Activated CD8-positive, alpha-beta T cell treated with anti-CD3 and anti-CD28 coated beads for 36 hours (primary cell): ENCODE measurements at regions not wholly inside any gene's neighbourhood (a gene's known extent, or its start where the extent isn't known, plus 50 kb on each side); places are given as distances from the start of the nearest gene placed in this dataset.

Source experiments
- ATAC-seq: fragments of 200-7000 bp; cut with Tn5 transposase; one replicate; pipeline ENCODE4 v1.10.0; 2021; ENCODE audit warnings: mild to moderate bottlenecking, moderate library complexity
- CTCF ChIA-PET: fragments of 350-600 bp; sonication (Branson Sonifier 250); formaldehyde crosslinking; loops from one replicate; lab custom pipeline; 2021; ENCODE audit warnings: antibody characterized with exemption; lab: Charles Lee
- POLR2A ChIA-PET: fragments of 350-600 bp; sonication (Branson Sonifier 250); formaldehyde crosslinking; loops from one replicate; lab custom pipeline; 2021; ENCODE audit warnings: antibody characterized with exemption; lab: Charles Lee
- DNase-seq: peaks from one replicate; pipeline ENCODE4 v3.0.0-alpha.2; 2020
- H3K27ac Mint-ChIP-seq: one replicate; pipeline ENCODE4 v1.8.0; 2021; ENCODE audit warnings: mild to moderate bottlenecking, mixed read lengths
- H3K27me3 Mint-ChIP-seq: one replicate; pipeline ENCODE4 v1.8.0; 2021; ENCODE audit warnings: mixed read lengths
- H3K36me3 Mint-ChIP-seq: one replicate; pipeline ENCODE4 v1.8.0; 2021; ENCODE audit warnings: low read depth, mixed read lengths
- H3K4me1 Mint-ChIP-seq: one replicate; pipeline ENCODE4 v1.8.0; 2021; ENCODE audit warnings: low read depth, mixed read lengths
- H3K4me3 Mint-ChIP-seq: one replicate; pipeline ENCODE4 v1.8.0; 2021; ENCODE audit warnings: mild to moderate bottlenecking, moderate library complexity, mixed read lengths
- H3K9me3 Mint-ChIP-seq: one replicate; pipeline ENCODE4 v1.8.0; 2021; ENCODE audit warnings: mixed read lengths
- intact Hi-C: fragments of 100-400 bp; cut with micrococcal nuclease; formaldehyde crosslinking; loops from one replicate; pipeline ENCODE4 v1.10.0; 2022
- TF ChIP-seq, protein P1 (sequence below): fragments of 200-600 bp; IDR thresholded peaks from one replicate; pipeline ENCODE4 v1.8.0; 2022; ENCODE audit warnings: antibody characterized with exemption, mild to moderate bottlenecking

DNA sequence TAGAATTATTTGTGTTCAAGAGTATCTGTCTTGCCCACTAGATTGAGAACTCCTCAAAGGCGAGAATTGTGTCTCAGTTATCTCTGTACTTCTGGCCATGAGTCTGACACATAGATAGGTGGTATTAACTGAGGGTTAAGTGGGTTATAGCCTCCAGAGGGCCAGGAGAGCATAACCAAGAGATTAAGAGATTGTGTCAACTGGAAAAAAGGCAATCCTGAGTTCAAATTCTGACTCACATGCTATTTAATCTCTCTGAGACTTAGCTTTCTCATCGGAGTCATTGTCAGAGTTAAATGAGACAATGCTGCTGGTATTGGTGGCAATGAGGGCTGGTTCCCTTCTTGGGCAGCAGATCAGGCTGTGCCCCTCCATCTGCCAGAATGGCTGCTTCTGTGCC is 330.9 kb downstream of the TNS1 start:
- no peak overlapping the region for H3K27ac Mint-ChIP-seq
- DNase-seq (no peak), ATAC-seq (no peak)
- intact Hi-C loops, result no loop called here
- peaks cover 4% of the 10 kb centered on the region for H3K4me1 Mint-ChIP-seq
- H3K27me3 Mint-ChIP-seq, result no peaks in the 10 kb centered on the region
- H3K36me3 Mint-ChIP-seq, result no peaks in the 10 kb centered on the region
- H3K4me3 Mint-ChIP-seq, result no peak overlapping the region
- ChIA-PET CTCF (interaction anchor here (1.5 kb wide), 1 partner anchor 20 kb away, joined by 4 read pairs; no protein-coding TSS in a partner anchor), POLR2A (interaction anchor here (0.9 kb wide), 1 partner anchor 78 kb away, joined by 3 read pairs; no protein-coding TSS in a partner anchor)
- TF ChIP-seq, protein P1, sequence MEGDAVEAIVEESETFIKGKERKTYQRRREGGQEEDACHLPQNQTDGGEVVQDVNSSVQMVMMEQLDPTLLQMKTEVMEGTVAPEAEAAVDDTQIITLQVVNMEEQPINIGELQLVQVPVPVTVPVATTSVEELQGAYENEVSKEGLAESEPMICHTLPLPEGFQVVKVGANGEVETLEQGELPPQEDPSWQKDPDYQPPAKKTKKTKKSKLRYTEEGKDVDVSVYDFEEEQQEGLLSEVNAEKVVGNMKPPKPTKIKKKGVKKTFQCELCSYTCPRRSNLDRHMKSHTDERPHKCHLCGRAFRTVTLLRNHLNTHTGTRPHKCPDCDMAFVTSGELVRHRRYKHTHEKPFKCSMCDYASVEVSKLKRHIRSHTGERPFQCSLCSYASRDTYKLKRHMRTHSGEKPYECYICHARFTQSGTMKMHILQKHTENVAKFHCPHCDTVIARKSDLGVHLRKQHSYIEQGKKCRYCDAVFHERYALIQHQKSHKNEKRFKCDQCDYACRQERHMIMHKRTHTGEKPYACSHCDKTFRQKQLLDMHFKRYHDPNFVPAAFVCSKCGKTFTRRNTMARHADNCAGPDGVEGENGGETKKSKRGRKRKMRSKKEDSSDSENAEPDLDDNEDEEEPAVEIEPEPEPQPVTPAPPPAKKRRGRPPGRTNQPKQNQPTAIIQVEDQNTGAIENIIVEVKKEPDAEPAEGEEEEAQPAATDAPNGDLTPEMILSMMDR, result no peak
- H3K9me3 Mint-ChIP-seq, result peaks cover 1% of the 10 kb centered on the region

DNA sequence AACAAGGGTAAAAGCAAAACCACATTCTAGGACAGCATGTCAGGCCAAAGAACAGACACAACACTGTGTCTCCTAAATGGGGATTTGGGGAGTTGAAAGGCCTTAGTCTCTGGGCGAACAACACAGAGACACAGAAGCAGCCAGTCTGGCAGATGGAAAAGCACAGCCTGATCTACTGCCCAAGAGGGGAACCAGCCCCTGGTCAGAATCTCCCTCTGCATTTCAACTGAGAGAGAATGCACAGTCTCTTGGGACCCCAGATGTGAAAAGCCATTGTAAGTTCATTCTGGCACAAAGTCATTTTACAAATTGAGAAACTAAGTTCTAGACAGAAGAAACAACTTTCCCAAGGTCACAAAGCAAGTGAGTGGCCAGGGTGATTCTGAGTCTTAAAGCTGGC is 331.7 kb downstream of the TNS1 start:
- ATAC-seq, result no peak
- H3K27ac Mint-ChIP-seq, result no peak overlapping the region
- CTCF ChIA-PET, result no interaction called here
- peaks cover 1% of the 10 kb centered on the region for H3K9me3 Mint-ChIP-seq
- no peak for DNase-seq
- no peaks in the 10 kb centered on the region for H3K36me3 Mint-ChIP-seq
- TF ChIP-seq, protein P1, result no peak
- peaks cover 10% of the 10 kb centered on the region for H3K4me1 Mint-ChIP-seq
- H3K27me3 Mint-ChIP-seq, result no peaks in the 10 kb centered on the region
- POLR2A ChIA-PET, result interaction anchor here (0.9 kb wide), 1 partner anchor 77 kb away, joined by 3 read pairs; no protein-coding TSS in a partner anchor
- H3K4me3 Mint-ChIP-seq, result no peak overlapping the region
- intact Hi-C loops, result no loop called here

DNA sequence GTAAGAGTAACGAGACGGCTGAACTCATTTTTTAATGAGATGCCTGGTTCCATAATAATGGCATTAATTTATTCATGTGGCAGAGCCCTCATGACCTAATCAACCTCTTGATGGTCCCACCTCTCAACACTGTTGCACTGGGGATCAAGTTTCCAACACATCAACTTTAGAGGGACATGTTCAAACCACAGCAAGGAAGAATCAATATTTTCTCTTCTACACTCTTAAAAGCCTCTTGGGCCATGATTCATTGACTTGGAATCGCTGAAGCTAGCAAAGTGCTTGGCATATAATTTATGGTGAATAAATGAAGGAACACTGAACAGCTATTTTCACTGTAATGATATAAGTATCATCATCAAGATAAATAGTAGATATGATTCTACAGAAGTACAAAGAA is 333.0 kb downstream of the TNS1 start:
- H3K36me3 Mint-ChIP-seq, result peaks cover under 1% of the 10 kb centered on the region
- no peak overlapping the region for H3K27ac Mint-ChIP-seq
- ChIA-PET CTCF (no interaction called here), POLR2A (no interaction called here)
- TF ChIP-seq, protein P1, result no peak
- intact Hi-C loops, result no loop called here
- peaks cover 1% of the 10 kb centered on the region for H3K9me3 Mint-ChIP-seq
- no peak for ATAC-seq
- no peak overlapping the region for H3K4me3 Mint-ChIP-seq
- DNase-seq, result no peak
- peaks cover 16% of the 10 kb centered on the region for H3K4me1 Mint-ChIP-seq
- no peaks in the 10 kb centered on the region for H3K27me3 Mint-ChIP-seq

DNA sequence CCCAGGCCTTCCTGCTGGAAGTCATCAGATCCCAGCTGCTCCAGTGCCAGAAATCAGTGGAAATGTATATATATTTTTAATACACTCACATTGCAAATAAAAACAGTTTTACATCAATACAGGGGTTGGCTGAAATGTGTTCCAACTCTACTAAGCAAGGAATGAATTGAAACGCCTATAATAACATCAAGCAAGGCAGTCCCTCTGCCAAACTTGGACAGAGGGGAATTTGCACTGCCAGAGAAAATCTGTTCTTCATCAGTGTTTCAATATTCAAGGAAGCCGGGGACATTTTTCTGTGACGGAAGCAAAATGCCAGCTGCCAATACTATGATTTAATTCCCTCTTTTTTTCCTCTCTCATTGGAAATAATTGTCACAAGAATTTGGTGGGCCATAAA is 335.3 kb downstream of the TNS1 start:
- no peaks in the 10 kb centered on the region for H3K9me3 Mint-ChIP-seq
- H3K27me3 Mint-ChIP-seq, result no peaks in the 10 kb centered on the region
- H3K36me3 Mint-ChIP-seq, result peaks cover 3% of the 10 kb centered on the region
- intact Hi-C loops, result no loop called here
- TF ChIP-seq, protein P1, result no peak
- no peak overlapping the region for H3K27ac Mint-ChIP-seq
- no peak overlapping the region for H3K4me3 Mint-ChIP-seq
- no peak for ATAC-seq
- ChIA-PET CTCF (interaction anchor here (1.0 to 2.6 kb wide), 2 partner anchors 17 to 46 kb away, joined by 4 to 12 read pairs; no protein-coding TSS in a partner anchor), POLR2A (no interaction called here)
- DNase-seq, result no peak
- peaks cover 32% of the 10 kb centered on the region for H3K4me1 Mint-ChIP-seq

DNA sequence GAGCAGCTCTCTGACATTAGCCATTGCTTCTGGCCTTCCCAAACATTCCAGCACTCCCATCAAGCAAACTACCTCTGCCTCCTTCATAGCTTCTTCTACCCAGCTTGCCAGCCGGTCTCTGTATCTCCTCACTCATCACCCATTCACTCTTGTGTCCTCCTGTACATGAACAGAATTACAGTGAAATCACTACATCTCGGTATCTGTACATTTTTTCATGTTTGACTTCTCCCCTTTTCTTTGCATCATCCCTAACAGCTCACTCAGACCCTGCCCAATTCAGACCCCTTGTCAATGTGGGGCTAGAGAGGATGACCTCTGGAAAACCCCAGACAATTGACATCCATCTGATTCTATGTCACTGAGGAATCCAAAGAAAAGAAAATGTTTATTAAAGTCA is 335.8 kb downstream of the TNS1 start:
- Mint-ChIP-seq H3K36me3 (peaks cover 3% of the 10 kb centered on the region), H3K9me3 (no peaks in the 10 kb centered on the region), H3K27me3 (no peaks in the 10 kb centered on the region), H3K4me3 (no peak overlapping the region), H3K4me1 (peaks cover 33% of the 10 kb centered on the region), H3K27ac (peak overlapping the region; percentile 9)
- ATAC-seq (no peak), DNase-seq (no peak)
- TF ChIP-seq, protein P1, result no peak
- ChIA-PET CTCF (interaction anchor here (1.0 to 2.6 kb wide), 3 partner anchors 16 to 46 kb away, joined by 3 to 12 read pairs (median 4); no protein-coding TSS in a partner anchor), POLR2A (no interaction called here)
- intact Hi-C loops, result no loop called here
